MM.1S (cell line): ENCODE measurements at regions not wholly inside any gene's neighbourhood (a gene's known extent, or its start where the extent isn't known, plus 50 kb on each side); places are given as distances from the start of the nearest gene placed in this dataset.

ENCODE experiments used
- EZH2 ChIP-seq: fragments of 300-600 bp; sonication (generic); optimal IDR thresholded peaks from 2 replicates; pipeline ENCODE3; 2017; ENCODE audit warnings: low read depth, mild to moderate bottlenecking, antibody characterized with exemption, low read length, mixed read lengths
- EZH2phosphoT487 ChIP-seq: fragments of 300-600 bp; sonication (generic); IDR thresholded peaks from 2 replicates; pipeline ENCODE4 v1.6.1; 2018; ENCODE audit warnings: antibody characterized with exemption, low read length
- TF ChIP-seq, protein P1 (sequence below): fragments of 300-600 bp; sonication (generic); IDR thresholded peaks from 2 replicates; pipeline ENCODE4 v1.5.1; 2016; ENCODE audit warnings: antibody characterized with exemption, low read length, mixed read lengths

DNA sequence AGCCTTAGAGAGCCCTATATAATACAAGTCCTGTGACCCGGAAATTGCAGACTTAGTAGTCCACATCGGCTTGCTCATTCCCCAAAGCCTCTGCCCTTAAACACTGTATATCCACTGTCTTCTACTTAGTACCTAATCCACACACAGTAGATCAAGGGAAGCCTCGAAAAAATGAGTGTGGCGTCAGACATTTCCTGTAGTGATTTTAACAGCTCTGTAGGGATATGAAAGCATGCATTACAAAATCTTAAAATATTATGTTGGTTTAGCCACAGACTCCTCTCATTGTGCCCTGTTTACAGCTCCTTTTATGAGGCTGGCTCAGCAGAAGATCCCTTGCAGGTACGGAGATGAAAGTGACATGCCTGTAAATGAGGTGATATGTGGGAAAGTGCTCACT is 416.3 kb downstream of the LIG4 start:
- TF ChIP-seq EZH2 (no peak), EZH2phosphoT487 (no peak)
- TF ChIP-seq, protein P1, sequence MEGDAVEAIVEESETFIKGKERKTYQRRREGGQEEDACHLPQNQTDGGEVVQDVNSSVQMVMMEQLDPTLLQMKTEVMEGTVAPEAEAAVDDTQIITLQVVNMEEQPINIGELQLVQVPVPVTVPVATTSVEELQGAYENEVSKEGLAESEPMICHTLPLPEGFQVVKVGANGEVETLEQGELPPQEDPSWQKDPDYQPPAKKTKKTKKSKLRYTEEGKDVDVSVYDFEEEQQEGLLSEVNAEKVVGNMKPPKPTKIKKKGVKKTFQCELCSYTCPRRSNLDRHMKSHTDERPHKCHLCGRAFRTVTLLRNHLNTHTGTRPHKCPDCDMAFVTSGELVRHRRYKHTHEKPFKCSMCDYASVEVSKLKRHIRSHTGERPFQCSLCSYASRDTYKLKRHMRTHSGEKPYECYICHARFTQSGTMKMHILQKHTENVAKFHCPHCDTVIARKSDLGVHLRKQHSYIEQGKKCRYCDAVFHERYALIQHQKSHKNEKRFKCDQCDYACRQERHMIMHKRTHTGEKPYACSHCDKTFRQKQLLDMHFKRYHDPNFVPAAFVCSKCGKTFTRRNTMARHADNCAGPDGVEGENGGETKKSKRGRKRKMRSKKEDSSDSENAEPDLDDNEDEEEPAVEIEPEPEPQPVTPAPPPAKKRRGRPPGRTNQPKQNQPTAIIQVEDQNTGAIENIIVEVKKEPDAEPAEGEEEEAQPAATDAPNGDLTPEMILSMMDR, result no peak
